A673 (cell line): ENCODE measurements at regions not wholly inside any gene's neighbourhood (a gene's known extent, or its start where the extent isn't known, plus 50 kb on each side); places are given as distances from the start of the nearest gene placed in this dataset.

Source experiments
- BruUV-seq: library from RNA; stranded (reverse); fragments of 400-500 nt; replicated peaks from 2 replicates; lab custom pipeline; 2021; lab: Mats Ljungman, UMichigan
- CTCF ChIA-PET: fragments of 300-600 bp; sonication (Branson Sonifier 250); formaldehyde crosslinking; loops from one replicate; lab custom pipeline; 2022; ENCODE audit warnings: antibody characterized with exemption; lab: Charles Lee
- POLR2A ChIA-PET: fragments of 300-600 bp; sonication (Branson Sonifier 250); formaldehyde crosslinking; loops from one replicate; lab custom pipeline; 2022; ENCODE audit warnings: antibody characterized with exemption; ENCODE audit not compliant: low non-redundant PET; lab: Charles Lee
- DNase-seq: peaks from one replicate; pipeline ENCODE4 v3.0.0-alpha.2; 2015; ENCODE audit warnings: low spot score
- H3K27ac ChIP-seq: fragments of 200-600 bp; sonication (generic); 2 replicates; pipeline ENCODE4 v1.5.1; 2016; ENCODE audit warnings: mixed run types, low read depth, mild to moderate bottlenecking, mixed read lengths, antibody characterized with exemption, low read length; ENCODE audit not compliant: poor library complexity, severe bottlenecking
- H3K27me3 ChIP-seq: fragments of 200-600 bp; sonication (generic); replicated peaks from 2 replicates; pipeline ENCODE4 v1.6.1; 2017; ENCODE audit warnings: mixed run types, low read depth, mild to moderate bottlenecking, mixed read lengths, antibody characterized with exemption, low read length; ENCODE audit not compliant: insufficient read depth, poor library complexity
- H3K36me3 ChIP-seq: fragments of 200-600 bp; sonication (generic); 2 replicates; pipeline ENCODE4 v1.6.1; 2016; ENCODE audit warnings: mixed run types, mild to moderate bottlenecking, mixed read lengths, antibody characterized with exemption, low read length; ENCODE audit not compliant: insufficient read depth, poor library complexity, severe bottlenecking
- H3K4me1 ChIP-seq: fragments of 200-600 bp; sonication (generic); 2 replicates; pipeline ENCODE4 v1.6.1; 2017; ENCODE audit warnings: mixed run types, mild to moderate bottlenecking, mixed read lengths, antibody characterized with exemption, low read length; ENCODE audit not compliant: insufficient read depth, poor library complexity, severe bottlenecking
- H3K4me3 ChIP-seq: fragments of 200-600 bp; sonication (generic); 2 replicates; pipeline ENCODE4 v1.5.1; 2016; ENCODE audit warnings: low read depth, mixed run types, mild to moderate bottlenecking, mixed read lengths, low read length; ENCODE audit not compliant: poor library complexity, severe bottlenecking
- H3K9me3 ChIP-seq: fragments of 200-600 bp; sonication (generic); 2 replicates; pipeline ENCODE4 v1.6.1; 2016; ENCODE audit warnings: mixed run types, low read depth, mild to moderate bottlenecking, mixed read lengths, antibody characterized with exemption, low read length; ENCODE audit not compliant: poor library complexity, severe bottlenecking
- CTCF ChIP-seq: fragments of 300-800, 200-600 bp; sonication (generic); conservative IDR thresholded peaks from 2 replicates; pipeline ENCODE4 v1.5.1; 2017; ENCODE audit warnings: low read depth, mild to moderate bottlenecking, antibody characterized with exemption, low read length, moderate library complexity, mixed read lengths
- EZH2 ChIP-seq: fragments of 200-600 bp; sonication (generic); IDR thresholded peaks from 2 replicates; pipeline ENCODE4 v1.6.1; 2017; ENCODE audit warnings: borderline replicate concordance, low read depth, mild to moderate bottlenecking, mixed read lengths, antibody characterized with exemption, low read length; ENCODE audit not compliant: poor library complexity, severe bottlenecking
- intact Hi-C: fragments of 100-400 bp; cut with micrococcal nuclease; formaldehyde crosslinking; loops from one replicate; pipeline ENCODE4 v1.10.0; 2022; ENCODE audit not compliant: unreplicated experiment

GRCh38 chr4:153107246-153107645 lies 97.0 kb upstream of the TRIM2 start:
- no peak overlapping the region for H3K27ac ChIP-seq
- no peaks in the 10 kb centered on the region for H3K4me1 ChIP-seq
- no peak for DNase-seq
- H3K36me3 ChIP-seq = no peaks in the 10 kb centered on the region
- intact Hi-C loops = no loop called here
- H3K27me3 ChIP-seq = no peaks in the 10 kb centered on the region
- H3K9me3 ChIP-seq = no peaks in the 10 kb centered on the region
- CTCF ChIA-PET = no interaction called here
- no peak for TF ChIP-seq EZH2
- TF ChIP-seq CTCF = no peak
- POLR2A ChIA-PET = no interaction called here
- no peak overlapping the region for H3K4me3 ChIP-seq
- no TSS peak for BruUV-seq

GRCh38 chr4:153109296-153109849 lies 94.9 kb upstream of the TRIM2 start:
- no peak for TF ChIP-seq CTCF
- no peak for TF ChIP-seq EZH2

GRCh38 chr4:153110739-153111138 lies 93.5 kb upstream of the TRIM2 start:
- Histone ChIP-seq H3K27me3 (no peaks in the 10 kb centered on the region), H3K4me1 (peaks cover 2% of the 10 kb centered on the region), H3K4me3 (no peak overlapping the region), H3K27ac (no peak overlapping the region), H3K36me3 (no peaks in the 10 kb centered on the region), H3K9me3 (no peaks in the 10 kb centered on the region)
- intact Hi-C loops = no loop called here
- ChIA-PET CTCF (no interaction called here), POLR2A (interaction anchor here (0.6 kb wide), 1 partner anchor 1982 kb away, joined by 4 read pairs; no protein-coding TSS in a partner anchor)
- TF ChIP-seq CTCF (no peak), EZH2 (no peak)
- BruUV-seq = no TSS peak
- no peak for DNase-seq

More at GRCh38 chr4:153109296-153109849, 94.9 kb upstream of the TRIM2 start:
- intact Hi-C loops = no loop called here
- DNase-seq = no peak
- Histone ChIP-seq H3K9me3 (no peaks in the 10 kb centered on the region), H3K36me3 (no peaks in the 10 kb centered on the region), H3K27ac (no peak overlapping the region), H3K27me3 (no peaks in the 10 kb centered on the region), H3K4me3 (no peak overlapping the region), H3K4me1 (no peaks in the 10 kb centered on the region)
- POLR2A ChIA-PET = no interaction called here
- CTCF ChIA-PET = no interaction called here
- BruUV-seq = no TSS peak
